ENCODE measurements at regions not wholly inside any gene's neighbourhood (a gene's known extent, or its start where the extent isn't known, plus 50 kb on each side); places are given as distances from the start of the nearest gene placed in this dataset.

DNA sequence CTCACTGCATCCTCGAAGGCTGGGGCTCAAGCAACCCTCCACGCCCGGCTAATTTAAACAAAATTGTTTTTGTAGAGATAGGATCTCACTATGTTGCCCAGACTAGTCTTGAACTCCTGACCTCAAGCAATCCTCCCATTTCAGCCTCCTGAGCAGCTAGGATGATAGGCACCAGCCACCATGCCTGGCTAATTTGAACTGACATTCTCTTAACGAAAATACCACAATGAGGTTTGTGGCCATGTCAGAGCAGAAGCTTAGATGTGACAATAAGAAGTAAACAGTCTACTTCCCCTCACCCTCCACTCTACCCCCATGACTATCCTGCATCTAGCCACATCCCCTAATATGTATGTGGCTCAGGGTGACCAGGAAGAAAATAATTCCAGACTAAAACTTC lies 74.8 kb upstream of the PLCB4 start:
- no peaks in the 10 kb centered on the region for H3K9me3 Mint-ChIP-seq (ENCODE audit: unreplicated experiment)

DNA sequence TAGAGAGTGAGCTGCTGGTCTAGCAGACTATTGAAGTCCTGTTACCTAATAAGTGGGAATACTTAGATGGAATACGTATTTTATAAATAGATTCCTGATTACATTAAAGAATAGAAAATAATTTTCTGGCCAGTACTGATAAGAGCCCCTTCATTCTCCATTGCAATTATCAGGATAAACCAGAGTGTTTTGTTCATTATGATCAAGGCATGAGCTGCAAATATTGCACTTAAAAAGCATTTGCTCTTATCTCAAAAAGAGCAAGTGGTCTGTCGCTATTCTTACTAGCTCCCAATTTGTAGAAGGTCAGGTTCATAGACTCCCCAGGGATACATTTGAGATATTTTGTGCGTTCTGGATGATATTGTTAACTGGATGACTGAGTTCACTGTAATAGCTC lies 73.1 kb upstream of the PLCB4 start:
- no peak overlapping the region for H2AFZ ChIP-seq (ENCODE audit: low read depth, low read length)
- H3K27ac ChIP-seq (ENCODE audit: low read depth, low read length) = no peak overlapping the region
- no peak overlapping the region for H3K9ac ChIP-seq (ENCODE audit: low read length)
- no peak overlapping the region for H3K4me2 ChIP-seq (ENCODE audit: low read length)
- no peaks in the 10 kb centered on the region for H3K36me3 ChIP-seq (ENCODE audit: insufficient read depth, low read length)
- H4K20me1 ChIP-seq (ENCODE audit: insufficient read depth, low read length) = no peaks in the 10 kb centered on the region
- H3K27me3 Mint-ChIP-seq (ENCODE audit: low read depth, unreplicated experiment) = peaks cover 2% of the 10 kb centered on the region
- no peak overlapping the region for H3K4me3 Mint-ChIP-seq (ENCODE audit: unreplicated experiment)
- FAIRE-seq (no peak), DNase-seq (ENCODE audit: low read depth) (no peak)
- H3K79me2 ChIP-seq (ENCODE audit: insufficient read depth, low read length) = no peaks in the 10 kb centered on the region
- no peak overlapping the region for H3K27ac Mint-ChIP-seq (ENCODE audit: unreplicated experiment)
- H3K36me3 Mint-ChIP-seq (ENCODE audit: low read depth, unreplicated experiment) = no peaks in the 10 kb centered on the region
- no peaks in the 10 kb centered on the region for H3K27me3 ChIP-seq (ENCODE audit: insufficient read depth, low read length)
- no peaks in the 10 kb centered on the region for H3K4me1 ChIP-seq (ENCODE audit: insufficient read depth, low read length)
- TF ChIP-seq, protein P1, sequence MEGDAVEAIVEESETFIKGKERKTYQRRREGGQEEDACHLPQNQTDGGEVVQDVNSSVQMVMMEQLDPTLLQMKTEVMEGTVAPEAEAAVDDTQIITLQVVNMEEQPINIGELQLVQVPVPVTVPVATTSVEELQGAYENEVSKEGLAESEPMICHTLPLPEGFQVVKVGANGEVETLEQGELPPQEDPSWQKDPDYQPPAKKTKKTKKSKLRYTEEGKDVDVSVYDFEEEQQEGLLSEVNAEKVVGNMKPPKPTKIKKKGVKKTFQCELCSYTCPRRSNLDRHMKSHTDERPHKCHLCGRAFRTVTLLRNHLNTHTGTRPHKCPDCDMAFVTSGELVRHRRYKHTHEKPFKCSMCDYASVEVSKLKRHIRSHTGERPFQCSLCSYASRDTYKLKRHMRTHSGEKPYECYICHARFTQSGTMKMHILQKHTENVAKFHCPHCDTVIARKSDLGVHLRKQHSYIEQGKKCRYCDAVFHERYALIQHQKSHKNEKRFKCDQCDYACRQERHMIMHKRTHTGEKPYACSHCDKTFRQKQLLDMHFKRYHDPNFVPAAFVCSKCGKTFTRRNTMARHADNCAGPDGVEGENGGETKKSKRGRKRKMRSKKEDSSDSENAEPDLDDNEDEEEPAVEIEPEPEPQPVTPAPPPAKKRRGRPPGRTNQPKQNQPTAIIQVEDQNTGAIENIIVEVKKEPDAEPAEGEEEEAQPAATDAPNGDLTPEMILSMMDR (IDR thresholded peaks at IDR 0.05; ENCODE audit: insufficient read depth, low read depth, low read length) = no peak
- no peak for TF ChIP-seq EZH2 (IDR thresholded peaks at IDR 0.05; ENCODE audit: insufficient read depth, low read length)
- H3K9me3 Mint-ChIP-seq (ENCODE audit: unreplicated experiment) = no peaks in the 10 kb centered on the region
- no peak overlapping the region for H3K4me3 ChIP-seq (ENCODE audit: insufficient read depth, low read depth, low read length)
- no peaks in the 10 kb centered on the region for H3K9me3 ChIP-seq (ENCODE audit: insufficient read depth, low read depth, low read length)
- peaks cover 1% of the 10 kb centered on the region for H3K4me1 Mint-ChIP-seq (ENCODE audit: low read depth, unreplicated experiment)

More for the DNA sequence above, 74.8 kb upstream of the PLCB4 start:
- Histone ChIP-seq H4K20me1 (ENCODE audit: insufficient read depth, low read length) (no peaks in the 10 kb centered on the region), H3K9me3 (ENCODE audit: insufficient read depth, low read depth, low read length) (no peaks in the 10 kb centered on the region), H3K9ac (ENCODE audit: low read length) (no peak overlapping the region), H3K4me3 (ENCODE audit: insufficient read depth, low read depth, low read length) (no peak overlapping the region), H3K36me3 (ENCODE audit: insufficient read depth, low read length) (no peaks in the 10 kb centered on the region), H3K79me2 (ENCODE audit: insufficient read depth, low read length) (no peaks in the 10 kb centered on the region), H3K4me1 (ENCODE audit: insufficient read depth, low read length) (no peaks in the 10 kb centered on the region), H3K4me2 (ENCODE audit: low read length) (no peak overlapping the region), H3K27me3 (ENCODE audit: insufficient read depth, low read length) (no peaks in the 10 kb centered on the region), H2AFZ (ENCODE audit: low read depth, low read length) (no peak overlapping the region), H3K27ac (ENCODE audit: low read depth, low read length) (no peak overlapping the region)
- Mint-ChIP-seq H3K4me1 (ENCODE audit: low read depth, unreplicated experiment) (peaks cover 1% of the 10 kb centered on the region), H3K27ac (ENCODE audit: unreplicated experiment) (no peak overlapping the region), H3K36me3 (ENCODE audit: low read depth, unreplicated experiment) (no peaks in the 10 kb centered on the region), H3K27me3 (ENCODE audit: low read depth, unreplicated experiment) (no peaks in the 10 kb centered on the region), H3K4me3 (ENCODE audit: unreplicated experiment) (no peak overlapping the region)
- TF ChIP-seq, protein P1 (IDR thresholded peaks at IDR 0.05; ENCODE audit: insufficient read depth, low read depth, low read length) = no peak
- no peak for TF ChIP-seq EZH2 (IDR thresholded peaks at IDR 0.05; ENCODE audit: insufficient read depth, low read length)
- DNase-seq (ENCODE audit: low read depth) = no peak
- FAIRE-seq = no peak

DNA sequence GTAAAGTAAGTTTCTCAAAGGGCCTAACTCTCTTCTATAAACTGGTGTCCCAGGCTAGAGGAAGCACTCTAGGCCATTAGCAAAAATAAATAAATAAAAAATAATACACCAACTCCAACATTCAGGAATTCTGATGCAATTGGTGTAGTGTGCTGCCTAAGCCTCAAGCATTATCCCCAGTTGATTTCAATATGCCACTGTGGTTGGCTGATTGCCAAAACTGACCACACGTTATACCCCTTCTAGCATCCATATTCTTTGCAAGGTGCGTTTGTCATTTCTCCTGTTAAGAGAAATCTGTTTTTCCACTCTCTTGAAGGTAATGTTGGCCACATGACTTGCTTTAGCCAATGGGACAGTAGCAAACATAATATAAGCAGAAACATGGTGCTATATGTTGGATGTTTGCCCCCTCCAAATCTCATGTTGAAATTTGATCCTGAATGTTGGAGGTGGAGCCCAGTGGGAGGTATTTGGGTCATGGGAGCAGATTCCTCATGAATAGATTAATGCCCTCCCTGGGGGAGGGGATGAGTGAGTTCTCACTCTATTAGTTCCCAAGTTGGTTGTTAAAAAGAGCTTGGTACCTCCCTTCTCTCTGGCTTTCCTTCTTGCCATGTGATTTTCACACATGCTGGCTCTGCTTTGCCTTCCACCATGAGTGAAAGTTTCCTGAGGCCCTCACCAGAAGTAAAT lies 71.9 kb upstream of the PLCB4 start:
- no peak for FAIRE-seq
- no peaks in the 10 kb centered on the region for H3K36me3 ChIP-seq (ENCODE audit: insufficient read depth, low read length)

More for the DNA sequence above, 71.9 kb upstream of the PLCB4 start:
- H3K4me3 ChIP-seq (ENCODE audit: insufficient read depth, low read depth, low read length) = no peak overlapping the region
- no peaks in the 10 kb centered on the region for H3K27me3 ChIP-seq (ENCODE audit: insufficient read depth, low read length)
- DNase-seq (ENCODE audit: low read depth) = no peak
- no peaks in the 10 kb centered on the region for H4K20me1 ChIP-seq (ENCODE audit: insufficient read depth, low read length)
- H3K4me1 ChIP-seq (ENCODE audit: insufficient read depth, low read length) = no peaks in the 10 kb centered on the region
- TF ChIP-seq EZH2 (IDR thresholded peaks at IDR 0.05; ENCODE audit: insufficient read depth, low read length) = no peak
- TF ChIP-seq, protein P1 (IDR thresholded peaks at IDR 0.05; ENCODE audit: insufficient read depth, low read depth, low read length) = no peak
- H3K4me2 ChIP-seq (ENCODE audit: low read length) = no peak overlapping the region
- H3K4me1 Mint-ChIP-seq (ENCODE audit: low read depth, unreplicated experiment) = peaks cover 1% of the 10 kb centered on the region
- H3K27ac ChIP-seq (ENCODE audit: low read depth, low read length) = no peak overlapping the region
- no peak overlapping the region for H2AFZ ChIP-seq (ENCODE audit: low read depth, low read length)
- no peaks in the 10 kb centered on the region for H3K36me3 Mint-ChIP-seq (ENCODE audit: low read depth, unreplicated experiment)
- H3K4me3 Mint-ChIP-seq (ENCODE audit: unreplicated experiment) = no peak overlapping the region
- no peaks in the 10 kb centered on the region for H3K9me3 ChIP-seq (ENCODE audit: insufficient read depth, low read depth, low read length)
- H3K27me3 Mint-ChIP-seq (ENCODE audit: low read depth, unreplicated experiment) = peaks cover 2% of the 10 kb centered on the region
- H3K9ac ChIP-seq (ENCODE audit: low read length) = no peak overlapping the region
- no peak overlapping the region for H3K27ac Mint-ChIP-seq (ENCODE audit: unreplicated experiment)
- H3K79me2 ChIP-seq (ENCODE audit: insufficient read depth, low read length) = no peaks in the 10 kb centered on the region
- no peaks in the 10 kb centered on the region for H3K9me3 Mint-ChIP-seq (ENCODE audit: unreplicated experiment)

All from astrocyte (in vitro differentiated cells and primary cell).